ENCODE measurements at regions not wholly inside any gene's neighbourhood (a gene's known extent, or its start where the extent isn't known, plus 50 kb on each side); places are given as distances from the start of the nearest gene placed in this dataset.

DNA sequence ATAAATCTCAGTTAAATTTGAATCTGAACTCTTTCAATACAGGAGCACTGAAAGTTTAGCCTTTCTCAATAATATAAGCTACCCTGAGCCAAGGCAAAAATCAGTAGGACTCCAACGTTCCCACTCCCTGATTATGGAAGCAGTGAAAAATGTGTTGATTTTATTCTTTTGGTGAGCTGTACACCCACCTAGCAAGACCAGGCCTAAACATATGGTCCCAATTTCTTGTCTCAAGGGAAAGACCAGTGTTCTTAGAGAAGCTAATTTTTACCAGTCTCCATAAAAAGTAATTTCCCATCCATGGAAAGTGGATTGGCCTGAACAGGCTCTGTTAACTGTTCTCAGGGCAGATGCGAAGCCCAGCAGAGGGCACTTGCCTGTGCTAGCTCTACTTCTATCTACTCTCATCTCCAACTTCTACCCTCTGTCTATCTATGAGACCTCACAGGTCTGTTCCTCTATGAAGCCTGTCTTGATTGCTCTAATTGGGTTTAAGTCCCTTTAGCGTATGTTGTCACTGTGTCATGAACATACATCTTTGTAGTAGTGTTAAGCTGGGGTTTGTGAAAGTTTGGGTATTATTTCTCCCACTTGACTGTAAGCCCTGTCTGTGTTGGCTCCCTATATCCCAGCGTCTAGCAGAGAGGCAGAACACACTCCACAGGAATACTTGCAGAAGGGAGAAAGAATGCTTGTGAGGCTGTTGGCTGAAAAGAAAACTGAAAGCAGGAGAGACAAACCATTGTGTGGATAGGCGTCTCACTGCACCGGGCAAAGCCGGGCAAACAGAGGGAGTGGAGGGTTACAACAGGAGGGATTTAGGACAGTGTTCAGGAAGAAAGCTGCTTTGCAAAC is 167.1 kb upstream of the MAF start:
- no peak for DNase-seq

DNA sequence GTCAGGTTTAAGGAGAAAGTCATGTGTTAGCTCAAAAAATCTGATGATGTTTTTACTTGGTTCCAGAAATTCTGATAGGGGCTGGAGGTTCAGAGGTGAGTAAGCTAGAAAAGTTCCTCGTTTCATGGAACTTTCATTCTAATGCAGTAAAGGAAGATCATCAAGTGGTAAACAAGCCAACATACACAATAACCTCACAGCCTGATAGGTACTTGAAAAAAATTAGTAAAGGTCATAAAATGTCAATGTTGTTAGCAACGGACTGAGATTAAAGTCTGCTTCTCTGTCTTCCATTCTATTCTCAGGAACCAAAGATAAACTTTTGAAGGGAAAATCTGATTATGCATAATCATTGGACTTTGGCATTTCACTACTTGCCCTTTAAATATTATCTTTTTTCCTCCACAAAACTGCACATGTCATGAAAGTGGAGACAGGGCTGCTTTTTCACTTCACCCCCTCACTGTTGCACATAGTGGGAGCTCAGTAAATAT is 165.4 kb upstream of the MAF start:
- DNase-seq: no peak

DNA sequence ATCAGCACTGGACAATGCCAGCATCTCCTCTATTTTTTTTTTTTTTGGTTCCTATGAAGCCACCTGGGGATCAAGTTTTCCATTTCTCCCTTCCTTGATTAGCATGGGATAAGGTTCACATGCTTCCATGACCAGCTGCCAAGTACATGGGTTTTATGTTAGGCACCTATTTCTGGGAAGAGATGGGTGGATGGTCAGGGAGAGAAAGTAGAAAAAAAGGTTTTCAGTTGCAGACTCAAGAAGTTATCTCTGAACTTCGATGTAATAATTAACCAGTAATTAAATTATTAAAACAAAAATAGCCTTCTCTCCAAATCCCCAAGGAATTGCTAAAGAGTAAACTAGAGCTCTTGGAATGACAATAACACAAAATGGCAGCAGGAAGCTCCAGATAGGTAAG is 164.9 kb upstream of the MAF start:
- no peak for DNase-seq

DNA sequence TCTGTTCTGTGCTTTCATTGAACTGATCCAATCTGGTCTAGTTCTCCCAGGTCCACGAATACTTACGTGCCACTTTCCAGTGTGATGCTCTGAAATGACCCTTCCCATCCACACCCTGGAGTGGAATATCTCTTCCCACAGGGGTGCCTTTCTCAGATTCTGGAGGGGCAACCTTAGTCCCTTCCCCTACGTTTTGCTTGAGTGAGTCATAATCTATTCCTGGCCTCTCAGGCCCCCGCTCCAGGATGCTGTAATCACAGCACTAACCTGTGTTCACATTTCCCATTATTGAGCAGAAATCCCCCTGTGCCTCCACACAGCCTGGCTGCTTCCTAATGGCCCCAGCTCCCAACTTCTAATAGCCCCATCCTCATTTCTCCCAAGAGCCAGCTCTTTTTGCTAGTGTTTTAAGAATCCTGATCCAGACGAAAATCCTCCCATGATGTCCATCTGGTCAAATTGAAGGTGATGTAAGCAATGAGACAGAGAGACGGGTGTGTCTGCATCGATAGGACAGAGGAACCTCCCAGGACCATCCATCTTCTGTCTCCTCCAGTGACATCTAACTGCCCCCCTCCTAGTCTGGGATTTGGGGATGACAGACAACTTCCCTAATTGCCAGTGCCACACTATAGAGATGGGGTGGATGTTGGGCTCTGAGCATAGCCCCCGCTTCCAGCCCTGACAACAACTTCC is 164.0 kb upstream of the MAF start:
- DNase-seq: no peak

DNA sequence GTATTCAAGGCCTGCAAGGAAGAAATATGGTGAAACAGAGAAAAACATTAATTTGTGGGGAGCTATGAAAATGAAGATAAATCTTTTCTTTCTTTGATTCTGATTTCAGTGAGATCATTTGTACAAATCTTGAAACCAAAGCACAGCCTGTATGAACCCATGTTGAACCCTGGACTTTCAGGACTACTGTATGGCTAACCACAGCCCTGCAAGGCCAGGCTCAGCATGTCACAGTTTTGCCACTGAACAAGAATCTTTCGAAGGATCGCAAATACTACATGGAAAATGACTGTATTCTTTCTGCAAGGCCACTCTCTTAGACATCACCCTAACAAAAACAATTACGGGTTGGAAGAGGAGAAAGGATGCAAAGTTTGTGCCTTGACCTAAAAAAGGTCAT is 161.7 kb upstream of the MAF start:
- DNase-seq: no peak

DNA sequence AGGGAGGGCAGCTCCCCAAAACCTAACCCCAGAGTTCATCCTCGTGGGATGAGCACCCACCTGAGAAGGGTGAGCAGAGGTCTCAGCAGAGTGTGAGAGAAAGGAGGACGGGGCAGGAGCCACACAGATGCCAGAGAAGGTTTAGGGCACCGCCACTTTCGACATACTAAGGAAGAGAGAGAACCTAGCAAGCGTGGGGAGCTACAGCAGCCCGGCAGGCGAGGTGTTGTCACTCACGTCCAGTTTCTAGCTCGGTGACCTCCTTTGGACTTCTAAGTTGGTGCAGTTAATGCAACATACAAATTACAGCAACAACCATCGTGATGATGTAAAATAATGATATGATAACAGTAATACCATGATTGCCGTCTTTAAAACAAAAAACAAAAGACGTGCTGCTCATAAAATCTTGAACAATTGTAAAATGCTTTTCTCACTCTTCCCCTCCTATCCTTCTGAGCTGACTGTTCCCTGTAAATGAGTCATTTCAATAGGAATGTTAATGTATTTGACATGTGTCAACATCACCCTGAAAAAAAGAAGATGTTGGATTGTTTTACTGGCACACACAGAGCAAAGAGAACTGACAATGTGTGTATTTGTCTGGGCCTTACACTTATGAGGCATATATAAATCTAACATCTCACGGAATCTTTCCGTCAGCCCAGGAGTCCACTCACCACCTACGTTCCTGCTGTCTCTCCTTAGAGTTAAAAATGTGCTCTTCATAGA is 158.2 kb upstream of the MAF start:
- DNase-seq: no peak

DNA sequence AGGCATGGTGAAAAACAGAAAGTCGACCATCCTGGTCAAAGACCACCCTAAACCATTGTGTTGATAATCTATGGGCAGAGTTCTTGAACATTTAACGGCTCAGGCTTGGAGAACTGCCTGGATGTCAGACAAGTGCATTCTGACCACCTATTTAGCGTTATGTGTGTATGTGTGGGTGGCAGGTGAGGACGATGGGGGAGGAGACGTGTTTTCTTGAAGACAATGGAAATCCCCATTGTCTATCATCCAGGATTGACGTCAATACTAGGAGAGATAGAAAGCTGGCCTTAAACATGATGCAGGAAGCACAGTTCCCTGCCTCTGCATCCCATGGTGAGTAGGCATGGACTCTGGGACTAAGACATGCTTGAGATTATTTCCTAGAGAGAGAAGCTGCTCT is 157.4 kb upstream of the MAF start:
- no peak for DNase-seq

DNA sequence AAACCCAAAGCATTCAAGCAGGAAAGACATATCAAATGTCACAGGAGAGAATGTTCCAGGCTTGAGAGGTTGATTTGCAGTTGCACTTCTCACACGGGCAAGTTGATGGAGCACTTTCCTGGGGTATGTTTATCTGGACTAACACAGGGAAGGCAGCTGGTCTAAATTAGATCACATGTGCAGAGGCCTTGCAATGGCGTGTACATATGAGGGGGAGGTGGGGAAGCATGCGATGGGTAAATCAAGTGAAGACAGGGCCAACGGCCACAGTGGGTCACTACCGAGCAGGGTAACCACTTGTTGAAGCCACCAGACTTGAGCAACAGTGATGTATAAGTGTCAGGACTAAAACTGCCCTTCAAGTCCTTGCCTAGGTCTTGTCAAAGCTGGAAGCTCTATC is 156.6 kb upstream of the MAF start:
- no peak for DNase-seq

DNA sequence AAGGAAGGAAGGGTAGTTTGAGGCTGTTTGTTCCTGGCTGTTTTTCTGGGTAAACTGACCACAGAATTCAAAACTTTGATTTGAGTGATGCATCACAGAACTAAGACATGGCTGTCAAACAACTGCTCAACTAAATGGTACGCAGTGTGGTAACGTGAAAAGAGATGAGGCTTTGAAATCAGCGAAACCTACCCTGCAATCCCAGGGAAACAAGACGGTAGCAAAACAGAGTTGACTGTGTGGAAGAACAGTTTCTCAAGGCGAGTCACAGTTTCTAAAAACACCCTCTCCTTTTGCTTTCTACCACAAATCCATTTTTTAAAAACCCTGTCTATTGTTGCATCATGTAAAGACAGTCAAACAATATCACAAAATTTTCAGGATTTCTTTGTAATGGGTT is 156.0 kb upstream of the MAF start:
- DNase-seq: no peak

DNA sequence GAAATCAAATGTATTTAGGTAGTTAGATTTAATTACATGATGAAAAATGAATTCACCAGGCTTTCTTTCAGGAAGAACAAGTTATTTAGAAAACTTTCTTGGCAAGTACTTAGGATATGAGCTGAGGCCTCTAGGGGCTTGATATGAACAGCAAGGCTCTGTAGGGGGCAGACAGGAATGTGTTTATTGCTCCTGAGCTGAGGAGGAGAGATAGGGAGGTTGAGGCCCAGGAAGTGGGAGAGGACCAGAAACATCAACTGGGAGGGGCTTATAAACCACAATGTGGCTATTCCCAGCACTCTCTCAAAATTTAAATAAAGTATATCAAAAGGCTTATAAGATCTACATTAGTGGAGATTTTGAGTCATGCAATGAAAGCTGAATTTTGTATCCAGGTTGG is 154.0 kb upstream of the MAF start:
- no peak for DNase-seq

DNA sequence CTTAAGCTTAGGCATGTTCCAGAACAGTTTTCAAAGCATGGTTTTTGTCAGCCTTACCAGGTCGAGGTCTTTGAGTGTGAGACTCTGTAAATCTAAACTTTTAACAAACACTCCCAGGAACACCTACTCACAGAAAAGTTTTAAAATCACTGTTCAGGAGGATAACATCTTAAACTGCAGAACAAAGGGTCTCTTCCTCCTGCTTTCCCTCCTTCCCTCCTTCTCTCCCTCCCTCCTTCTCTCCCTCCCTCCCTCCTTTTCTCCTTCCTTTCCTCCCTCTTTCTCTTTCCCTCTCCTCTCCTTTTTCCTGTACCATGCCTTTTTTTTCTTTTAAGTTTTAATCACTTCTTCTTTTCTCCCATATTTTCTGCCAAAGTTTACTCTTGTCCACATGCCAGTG is 153.5 kb upstream of the MAF start:
- DNase-seq: no peak

DNA sequence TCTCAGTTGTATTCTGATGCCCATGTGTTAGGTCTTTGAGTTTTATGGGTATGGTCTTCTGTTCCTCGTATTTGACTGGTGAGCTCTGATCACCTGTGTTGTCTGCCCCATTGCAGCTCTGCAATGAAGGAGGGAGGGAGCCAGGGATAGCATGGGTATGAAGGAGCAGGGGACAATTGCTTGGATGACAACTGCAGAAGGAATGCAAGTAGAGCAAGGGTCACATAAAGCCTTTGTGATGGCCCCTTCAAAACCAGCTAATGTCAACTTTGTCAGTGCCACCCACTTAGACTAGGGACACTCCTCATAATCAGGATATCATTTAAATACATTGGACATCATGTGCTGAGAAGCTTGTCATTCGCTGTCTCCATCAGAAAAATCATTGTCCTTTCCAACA is 152.7 kb upstream of the MAF start:
- DNase-seq: no peak

DNA sequence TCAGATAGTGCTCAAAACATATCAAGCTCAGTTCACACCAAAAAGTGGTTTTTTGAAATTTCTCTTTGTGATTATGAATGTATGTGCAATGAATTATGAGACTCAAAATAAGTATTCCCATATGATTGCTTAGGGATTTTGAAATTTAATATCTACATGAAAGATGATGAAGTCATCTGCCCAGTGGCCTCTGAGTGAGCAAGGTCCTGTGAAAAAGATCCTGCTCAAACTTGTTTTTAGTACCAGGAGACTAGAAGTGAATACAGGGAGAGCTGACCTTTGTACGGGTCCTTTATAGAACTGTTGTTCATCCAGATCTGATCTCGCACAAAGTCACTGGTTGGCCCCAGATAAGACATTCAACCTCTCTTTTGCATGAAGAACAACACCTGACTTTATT is 151.9 kb upstream of the MAF start:
- no peak for DNase-seq

DNA sequence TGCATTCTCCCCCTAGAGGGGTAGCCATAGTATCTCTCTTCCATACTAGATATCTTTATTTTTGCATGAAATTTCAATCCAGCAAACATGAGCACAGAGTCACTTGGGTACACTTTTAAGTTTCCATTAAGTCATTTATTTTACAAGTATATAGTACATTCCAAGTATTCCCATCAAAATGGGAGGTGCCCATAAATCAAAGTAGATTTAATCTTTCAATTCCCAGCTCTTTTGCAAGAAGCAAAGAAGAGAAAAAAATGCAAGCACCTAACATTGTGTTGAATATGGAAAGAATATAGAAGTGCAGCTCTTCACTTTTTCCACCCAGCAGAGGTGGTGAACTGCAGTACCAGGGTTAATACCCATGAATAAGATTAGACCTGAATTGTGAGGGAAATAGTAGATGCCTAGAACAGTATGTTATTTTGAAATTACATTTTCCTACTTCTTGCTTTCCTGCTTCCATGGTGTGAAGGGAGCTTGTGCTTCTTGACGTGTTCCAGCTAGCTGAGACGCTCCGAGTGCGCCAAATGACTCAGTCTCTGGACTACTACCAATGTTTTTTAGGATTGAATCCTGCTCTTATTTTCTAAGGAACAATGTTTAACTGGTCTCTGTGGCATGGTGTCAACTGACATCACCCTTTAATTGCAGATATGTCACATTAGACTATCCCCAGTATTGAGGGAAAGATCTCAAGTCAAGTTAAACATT is 151.1 kb upstream of the MAF start:
- no peak for DNase-seq

DNA sequence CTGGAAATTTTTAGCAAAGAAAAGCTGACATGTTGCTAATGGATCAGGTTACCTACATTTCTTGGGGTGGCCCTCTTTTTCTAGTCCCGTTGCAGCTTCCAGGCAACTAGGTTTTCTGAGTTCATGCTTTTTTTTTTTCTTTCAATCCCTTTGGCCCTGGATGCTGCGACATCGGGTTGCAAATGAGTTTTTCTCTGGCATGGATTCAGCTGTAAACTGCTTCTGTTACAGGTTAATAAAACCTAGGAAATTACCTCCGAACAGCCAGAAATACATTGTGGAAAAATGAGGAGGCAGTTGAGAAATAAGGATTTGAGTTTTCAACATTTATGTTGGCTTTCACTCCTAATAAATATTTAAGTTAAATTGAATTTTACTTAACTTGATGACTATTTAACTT is 149.8 kb upstream of the MAF start:
- DNase-seq: no peak

DNA sequence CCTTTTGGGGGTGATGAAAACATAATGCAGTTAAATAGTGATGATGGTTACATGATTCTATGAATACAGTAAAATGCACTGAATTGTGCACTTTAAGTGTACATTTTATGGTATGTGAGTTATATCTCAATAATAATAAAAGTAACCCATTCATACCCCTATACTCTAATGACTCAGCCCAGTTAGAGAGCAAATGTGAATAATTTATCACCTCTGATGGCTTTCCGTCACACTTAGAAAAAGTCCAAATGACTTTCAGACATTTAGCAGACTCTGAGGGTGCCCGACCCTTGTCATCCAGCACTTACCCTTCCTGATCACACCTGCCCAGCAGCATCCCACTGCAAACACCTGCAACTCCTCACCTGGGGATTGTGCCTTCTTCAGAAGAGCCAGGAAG is 148.1 kb upstream of the MAF start:
- DNase-seq: no peak

DNA sequence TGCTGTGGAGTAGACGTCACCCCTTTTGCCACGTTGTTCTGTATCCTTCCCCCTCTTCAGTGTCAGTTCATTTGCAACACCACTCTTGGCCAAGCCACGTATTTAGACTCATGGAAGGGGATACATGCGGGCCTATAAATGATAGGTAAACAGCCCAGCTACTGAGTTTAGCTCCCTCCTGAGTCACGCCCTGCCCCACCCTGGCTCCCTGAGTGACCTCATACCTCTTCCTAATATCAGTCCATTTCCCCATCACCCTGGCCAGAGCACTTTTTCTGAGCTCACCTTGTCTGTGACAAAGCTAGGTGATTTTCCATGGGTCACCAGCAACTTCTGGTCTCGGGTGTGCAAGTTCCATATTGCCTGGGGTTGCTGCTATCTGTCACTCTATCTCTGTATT is 147.2 kb upstream of the MAF start:
- no peak for DNase-seq

DNA sequence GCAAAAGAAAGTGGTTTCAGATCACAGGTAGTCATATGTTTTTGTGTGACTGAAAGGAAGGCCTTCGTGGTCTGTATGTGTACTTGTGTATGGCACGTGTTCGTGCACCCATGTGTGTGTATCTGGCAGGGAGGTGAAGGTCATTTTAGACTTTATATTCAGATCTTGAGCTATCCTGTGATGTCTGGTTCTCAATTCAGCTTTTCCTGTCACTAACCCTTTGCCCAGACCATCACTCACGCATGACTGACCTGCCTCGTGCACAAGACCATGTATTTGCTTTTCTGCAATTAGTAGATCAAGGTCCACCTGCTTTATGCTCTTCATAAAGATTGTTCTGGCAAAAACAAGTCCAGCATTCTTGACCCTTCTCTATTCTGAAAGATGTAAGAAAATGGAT is 139.7 kb upstream of the MAF start:
- no peak for DNase-seq

DNA sequence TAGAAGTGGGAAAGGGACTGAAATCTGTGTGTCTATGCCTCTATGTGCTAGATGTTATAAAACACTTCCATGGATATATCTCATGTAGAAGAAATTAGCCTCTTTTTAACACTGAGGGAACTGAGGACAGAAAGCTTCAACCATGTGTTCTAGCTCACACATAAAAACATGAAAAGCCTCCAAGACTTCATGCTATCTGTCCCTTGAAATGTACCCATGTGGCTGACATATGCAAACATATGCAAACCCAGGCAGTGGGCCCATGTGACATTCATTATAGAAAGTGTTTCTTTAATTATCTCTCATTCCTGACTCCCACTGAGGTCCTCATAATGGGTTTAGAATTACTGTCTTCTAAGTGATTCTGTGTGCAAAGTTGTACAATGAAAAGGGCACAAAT is 134.7 kb upstream of the MAF start:
- DNase-seq: no peak

DNA sequence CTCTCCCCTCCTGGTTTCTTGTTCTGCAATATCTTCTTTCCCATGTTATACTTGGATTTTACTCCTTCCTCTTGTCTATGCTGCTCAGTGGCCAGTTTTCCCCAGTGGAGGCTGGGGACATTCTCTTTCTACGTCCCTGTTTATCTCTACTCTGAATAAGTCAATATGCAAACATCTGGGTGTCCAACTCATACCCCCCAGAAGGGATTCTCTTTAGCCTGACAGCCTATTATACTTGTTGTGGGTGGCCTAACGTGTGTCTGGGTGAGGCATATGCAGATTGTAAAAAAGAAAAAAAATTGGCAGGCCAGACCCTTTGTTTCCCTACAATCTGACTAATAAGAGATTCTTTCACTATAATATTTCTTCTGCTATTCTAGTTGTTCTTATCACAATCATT is 134.2 kb upstream of the MAF start:
- no peak for DNase-seq

DNA sequence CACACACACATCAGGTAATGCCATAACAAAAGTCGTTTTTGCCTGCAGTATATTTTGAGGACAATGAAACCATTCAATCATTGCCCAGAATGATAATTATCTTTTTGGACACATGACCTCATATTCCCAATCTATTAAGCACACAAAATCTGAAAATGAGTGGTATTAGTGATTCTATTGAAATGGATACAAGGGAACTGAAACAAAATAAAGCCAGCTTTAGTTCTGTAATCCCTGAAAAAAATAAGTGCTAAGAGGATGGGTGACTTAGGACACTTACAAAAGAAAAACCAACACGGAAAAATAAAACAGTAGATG is 128.3 kb upstream of the MAF start:
- no peak for DNase-seq

DNA sequence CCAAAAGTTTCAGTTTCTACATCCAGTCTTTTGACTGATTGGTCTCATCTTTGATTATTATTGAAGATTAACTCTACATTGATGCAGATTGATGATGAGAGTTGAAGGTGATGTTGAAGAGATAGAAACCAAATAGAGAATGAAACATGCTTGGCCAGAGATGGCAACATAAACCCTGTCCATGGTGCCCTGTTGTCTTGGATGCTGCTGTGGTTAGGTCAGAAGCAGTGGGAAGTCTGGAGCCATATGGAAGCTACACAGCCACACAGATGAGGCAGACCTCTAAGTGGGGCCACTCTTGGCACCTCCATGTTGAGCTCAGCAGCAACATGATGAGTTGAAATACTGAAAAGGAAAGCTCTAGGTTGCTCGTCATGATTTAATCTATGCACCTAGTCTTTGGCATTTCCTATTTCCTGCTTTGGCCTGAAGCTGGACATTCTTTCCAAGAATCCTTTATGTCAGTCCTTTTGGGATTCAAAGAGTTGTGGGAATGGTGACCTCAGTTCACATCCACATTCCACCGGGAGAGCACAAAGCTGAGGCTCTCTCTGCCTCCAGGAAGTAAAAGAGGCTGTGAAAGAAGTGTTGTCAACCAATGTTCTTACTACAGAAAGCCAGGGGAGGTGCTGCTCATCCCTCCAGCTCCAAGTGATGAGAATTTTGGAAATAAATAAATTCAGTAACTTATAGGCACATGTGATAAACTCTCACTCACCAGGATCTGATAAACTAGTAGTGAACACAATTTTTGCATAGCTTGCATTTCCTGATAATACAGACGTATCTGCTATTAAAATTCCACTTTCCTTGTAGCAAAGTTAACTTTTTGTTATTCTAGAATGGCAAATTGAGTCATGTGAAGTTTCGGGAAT is 127.7 kb upstream of the MAF start:
- no peak for DNase-seq

Data from NCI-H187 (cell line).